Effector memory CD4-positive, alpha-beta T cell (primary cell): ENCODE measurements at regions not wholly inside any gene's neighbourhood (a gene's known extent, or its start where the extent isn't known, plus 50 kb on each side); places are given as distances from the start of the nearest gene placed in this dataset.

Experiments
- DNase-seq, 3 donors: peaks; one replicate each; pipeline ENCODE4 v3.0.0-alpha.2; 2020
- H3K27ac ChIP-seq: 2 replicates; pipeline ENCODE4 v1.7.0; 2013; ENCODE audit warnings: mild to moderate bottlenecking, low read length, moderate library complexity; ENCODE audit not compliant: insufficient read depth, poor library complexity, severe bottlenecking
- H3K27me3 ChIP-seq: replicated peaks from 2 replicates; pipeline ENCODE4 v1.7.0; 2013; ENCODE audit warnings: mild to moderate bottlenecking, low read length; ENCODE audit not compliant: insufficient read depth, control insufficient read depth, poor library complexity, severe bottlenecking
- H3K36me3 ChIP-seq: 2 replicates; pipeline ENCODE4 v1.7.0; 2013; ENCODE audit warnings: mild to moderate bottlenecking, low read length, moderate library complexity; ENCODE audit not compliant: control insufficient read depth, insufficient read depth
- H3K4me1 ChIP-seq: 2 replicates; pipeline ENCODE4 v1.7.0; 2013; ENCODE audit warnings: low read length, mild to moderate bottlenecking; ENCODE audit not compliant: control insufficient read depth, insufficient read depth, poor library complexity, severe bottlenecking
- H3K4me3 ChIP-seq: 2 replicates; pipeline ENCODE4 v1.7.0; 2013; ENCODE audit warnings: low read length, low read depth, mild to moderate bottlenecking; ENCODE audit not compliant: insufficient read depth, poor library complexity, severe bottlenecking
- H3K9me3 ChIP-seq: 2 replicates; pipeline ENCODE4 v1.7.0; 2013; ENCODE audit warnings: mild to moderate bottlenecking, low read length, moderate library complexity; ENCODE audit not compliant: control insufficient read depth

DNA sequence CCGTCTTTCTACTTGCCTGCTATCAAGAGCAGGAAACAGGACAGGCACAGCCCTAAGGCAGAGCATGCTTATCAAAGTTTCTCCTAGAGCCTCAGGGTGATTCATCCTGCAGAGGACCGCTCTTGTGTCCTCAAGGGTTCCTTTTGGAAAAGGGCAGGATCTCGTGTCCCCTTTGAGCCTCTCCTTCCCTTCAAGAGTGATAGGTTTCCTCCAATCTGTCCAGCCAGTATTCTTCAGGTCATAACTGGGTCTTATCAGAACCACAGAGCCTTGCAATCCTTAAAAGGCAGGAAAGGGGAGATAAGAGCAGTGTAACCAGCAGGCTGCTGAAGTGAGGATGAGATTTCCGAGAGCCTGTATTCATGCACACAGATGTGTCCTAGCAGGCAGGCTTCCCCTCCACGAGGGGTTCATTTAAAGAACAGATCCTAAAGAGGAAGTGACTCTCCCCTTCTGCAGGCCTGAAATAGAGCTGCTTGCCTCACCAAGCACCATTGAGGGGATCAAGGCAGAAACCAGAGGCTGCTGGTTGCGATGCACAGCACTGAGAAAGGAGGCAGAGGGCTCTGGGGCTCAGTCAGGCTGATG is 90.5 kb upstream of the SVIL start:
- H3K27me3 ChIP-seq, result no peaks in the 10 kb centered on the region
- H3K27ac ChIP-seq, result no peak overlapping the region
- H3K9me3 ChIP-seq, result no peaks in the 10 kb centered on the region
- no peak overlapping the region for H3K4me3 ChIP-seq
- H3K4me1 ChIP-seq, result peaks cover 3% of the 10 kb centered on the region
- no peak for DNase-seq
- H3K36me3 ChIP-seq, result no peaks in the 10 kb centered on the region

GRCh38 chr10:29723726-29724125 is 89.0 kb upstream of the SVIL start:
- no peaks in the 10 kb centered on the region for H3K27me3 ChIP-seq
- no peak overlapping the region for H3K4me3 ChIP-seq
- H3K4me1 ChIP-seq, result peaks cover 3% of the 10 kb centered on the region
- H3K27ac ChIP-seq, result no peak overlapping the region
- no peaks in the 10 kb centered on the region for H3K9me3 ChIP-seq
- no peaks in the 10 kb centered on the region for H3K36me3 ChIP-seq
- DNase-seq, result no peak

DNA sequence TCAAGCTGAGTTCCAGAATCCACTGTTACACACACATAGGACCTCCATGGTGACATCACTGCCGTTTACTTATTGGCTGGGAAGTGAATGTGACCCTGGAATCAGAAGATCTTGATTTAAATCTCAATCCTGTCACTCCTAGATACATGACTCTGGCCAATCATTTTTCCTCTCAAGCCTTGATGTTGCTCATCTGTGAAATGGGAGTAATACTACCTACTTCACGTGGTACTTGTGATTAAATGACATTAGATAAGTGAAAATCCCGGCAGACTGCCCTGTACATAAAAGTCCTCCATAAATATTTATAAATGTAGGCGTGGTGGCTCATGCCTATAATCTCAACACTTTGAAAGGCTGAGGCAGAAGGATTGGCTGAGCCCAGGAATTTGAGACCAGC is 88.0 kb upstream of the SVIL start:
- H3K27me3 ChIP-seq, result no peaks in the 10 kb centered on the region
- peaks cover 3% of the 10 kb centered on the region for H3K4me1 ChIP-seq
- no peak overlapping the region for H3K4me3 ChIP-seq
- no peaks in the 10 kb centered on the region for H3K9me3 ChIP-seq
- no peaks in the 10 kb centered on the region for H3K36me3 ChIP-seq
- H3K27ac ChIP-seq, result no peak overlapping the region
- no peak for DNase-seq

GRCh38 chr10:29720149-29720548 is 85.4 kb upstream of the SVIL start:
- Histone ChIP-seq H3K27me3 (no peaks in the 10 kb centered on the region), H3K4me1 (no peaks in the 10 kb centered on the region), H3K27ac (no peak overlapping the region), H3K4me3 (no peak overlapping the region), H3K9me3 (no peaks in the 10 kb centered on the region), H3K36me3 (no peaks in the 10 kb centered on the region)
- DNase-seq, result no peak

DNA sequence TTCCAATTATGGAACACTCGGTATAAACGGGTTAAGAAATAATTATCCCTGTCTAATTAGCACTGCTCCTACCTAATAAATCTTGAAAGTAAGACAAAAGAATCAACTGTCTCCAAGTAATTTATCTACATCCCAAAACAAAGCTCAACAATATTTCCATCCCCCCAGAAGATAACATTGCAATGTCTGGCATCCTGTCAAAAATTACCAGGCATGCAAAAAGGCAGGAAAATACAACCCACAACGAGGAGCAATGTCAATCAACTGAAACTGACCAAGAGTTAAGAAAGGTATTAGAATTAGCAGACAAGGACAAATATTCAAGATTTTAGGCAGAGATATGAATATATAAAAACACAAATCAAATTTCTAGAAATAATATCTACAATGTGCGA is 84.5 kb upstream of the SVIL start:
- Histone ChIP-seq H3K36me3 (no peaks in the 10 kb centered on the region), H3K9me3 (no peaks in the 10 kb centered on the region), H3K4me1 (no peaks in the 10 kb centered on the region), H3K27ac (no peak overlapping the region), H3K27me3 (no peaks in the 10 kb centered on the region), H3K4me3 (no peak overlapping the region)
- no peak for DNase-seq

- Histone ChIP-seq H3K9me3 (no peaks in the 10 kb centered on the region), H3K4me1 (no peaks in the 10 kb centered on the region), H3K27me3 (no peaks in the 10 kb centered on the region), H3K36me3 (no peaks in the 10 kb centered on the region), H3K4me3 (no peak overlapping the region), H3K27ac (no peak overlapping the region)
- DNase-seq, result no peak
These were observed 80.5 kb upstream of the SVIL start for GRCh38 chr10:29715296-29715695.

- Histone ChIP-seq H3K9me3 (no peaks in the 10 kb centered on the region), H3K4me1 (no peaks in the 10 kb centered on the region), H3K36me3 (no peaks in the 10 kb centered on the region), H3K27ac (no peak overlapping the region), H3K4me3 (no peak overlapping the region), H3K27me3 (no peaks in the 10 kb centered on the region)
- no peak for DNase-seq
These were observed 79.5 kb upstream of the SVIL start for GRCh38 chr10:29714096-29714874.

DNA sequence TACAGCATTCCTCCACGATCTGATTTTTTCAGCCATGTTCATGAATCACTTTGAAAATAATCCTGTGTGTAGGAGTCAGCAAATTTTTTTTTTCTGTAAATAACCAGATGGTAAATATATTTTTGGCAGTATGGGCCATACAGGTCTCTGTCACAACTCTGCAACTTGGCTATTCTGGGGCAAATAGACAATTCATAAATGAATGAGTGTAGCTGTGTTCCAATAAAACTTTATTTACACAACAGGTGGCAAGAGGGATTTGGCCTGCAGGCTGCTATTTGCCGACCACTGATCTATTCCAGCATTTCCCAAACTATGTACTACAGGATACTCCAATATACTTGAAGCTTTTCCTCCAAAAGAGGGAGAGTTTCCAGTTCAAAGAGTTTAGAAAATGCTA is 78.7 kb upstream of the SVIL start:
- Histone ChIP-seq H3K9me3 (no peaks in the 10 kb centered on the region), H3K27me3 (no peaks in the 10 kb centered on the region), H3K4me3 (no peak overlapping the region), H3K4me1 (no peaks in the 10 kb centered on the region), H3K27ac (no peak overlapping the region), H3K36me3 (no peaks in the 10 kb centered on the region)
- DNase-seq, result no peak

GRCh38 chr10:29712108-29712507 is 77.3 kb upstream of the SVIL start:
- no peak overlapping the region for H3K27ac ChIP-seq
- no peaks in the 10 kb centered on the region for H3K9me3 ChIP-seq
- H3K36me3 ChIP-seq, result no peaks in the 10 kb centered on the region
- no peaks in the 10 kb centered on the region for H3K27me3 ChIP-seq
- no peaks in the 10 kb centered on the region for H3K4me1 ChIP-seq
- H3K4me3 ChIP-seq, result no peak overlapping the region
- DNase-seq, result no peak

- Histone ChIP-seq H3K4me1 (no peaks in the 10 kb centered on the region), H3K36me3 (no peaks in the 10 kb centered on the region), H3K9me3 (no peaks in the 10 kb centered on the region), H3K27ac (no peak overlapping the region), H3K4me3 (no peak overlapping the region), H3K27me3 (no peaks in the 10 kb centered on the region)
- no peak for DNase-seq
These were observed 75.4 kb upstream of the SVIL start for GRCh38 chr10:29710128-29710527.
